ENCODE measurements at regions not wholly inside any gene's neighbourhood (a gene's known extent, or its start where the extent isn't known, plus 50 kb on each side); places are given as distances from the start of the nearest gene placed in this dataset.
A peak's percentile ranks its signal among the peaks of the same experiment; 100 is the strongest.

GRCh38 chr11:43579171-43579918 is 101.2 kb upstream of the HSD17B12 start:
- no peaks in the 10 kb centered on the region for H3K36me3 ChIP-seq (ENCODE audit: insufficient read depth, low read length)
- no peaks in the 10 kb centered on the region for H3K9me3 ChIP-seq (ENCODE audit: control insufficient read depth, insufficient read depth, low read length)
- peak overlapping the region; percentile 68; the same call in 1 of the 2 replicates for H3K9ac ChIP-seq (ENCODE audit: low read depth, low read length)
- peaks cover 7% of the 10 kb centered on the region; the same call in 1 of the 2 replicates for H3K4me1 ChIP-seq (ENCODE audit: insufficient read depth, low read length)

- Histone ChIP-seq H3K36me3 (ENCODE audit: insufficient read depth, low read length) (no peaks in the 10 kb centered on the region), H3K9me3 (ENCODE audit: control insufficient read depth, insufficient read depth, low read length) (no peaks in the 10 kb centered on the region), H3K4me1 (ENCODE audit: insufficient read depth, low read length) (peaks cover 3% of the 10 kb centered on the region; the same call in 1 of the 2 replicates), H3K9ac (ENCODE audit: low read depth, low read length) (peak overlapping the region; percentile 68; the same call in 1 of the 2 replicates)
These were observed 100.6 kb upstream of the HSD17B12 start for GRCh38 chr11:43579919-43580276.

GRCh38 chr11:43580735-43581369 is 99.7 kb upstream of the HSD17B12 start:
- H3K9me3 ChIP-seq (ENCODE audit: control insufficient read depth, insufficient read depth, low read length) = no peaks in the 10 kb centered on the region
- H3K36me3 ChIP-seq (ENCODE audit: insufficient read depth, low read length) = no peaks in the 10 kb centered on the region
- peaks cover 3% of the 10 kb centered on the region; the same call in 1 of the 2 replicates for H3K4me1 ChIP-seq (ENCODE audit: insufficient read depth, low read length)
- peak overlapping the region; percentile 68; the same call in 1 of the 2 replicates for H3K9ac ChIP-seq (ENCODE audit: low read depth, low read length)

GRCh38 chr11:43581370-43582023 is 99.0 kb upstream of the HSD17B12 start:
- Histone ChIP-seq H3K9me3 (ENCODE audit: control insufficient read depth, insufficient read depth, low read length) (no peaks in the 10 kb centered on the region), H3K4me1 (ENCODE audit: insufficient read depth, low read length) (no peaks in the 10 kb centered on the region), H3K9ac (ENCODE audit: low read depth, low read length) (peak overlapping the region; percentile 68; the same call in 1 of the 2 replicates), H3K36me3 (ENCODE audit: insufficient read depth, low read length) (no peaks in the 10 kb centered on the region)

DNA sequence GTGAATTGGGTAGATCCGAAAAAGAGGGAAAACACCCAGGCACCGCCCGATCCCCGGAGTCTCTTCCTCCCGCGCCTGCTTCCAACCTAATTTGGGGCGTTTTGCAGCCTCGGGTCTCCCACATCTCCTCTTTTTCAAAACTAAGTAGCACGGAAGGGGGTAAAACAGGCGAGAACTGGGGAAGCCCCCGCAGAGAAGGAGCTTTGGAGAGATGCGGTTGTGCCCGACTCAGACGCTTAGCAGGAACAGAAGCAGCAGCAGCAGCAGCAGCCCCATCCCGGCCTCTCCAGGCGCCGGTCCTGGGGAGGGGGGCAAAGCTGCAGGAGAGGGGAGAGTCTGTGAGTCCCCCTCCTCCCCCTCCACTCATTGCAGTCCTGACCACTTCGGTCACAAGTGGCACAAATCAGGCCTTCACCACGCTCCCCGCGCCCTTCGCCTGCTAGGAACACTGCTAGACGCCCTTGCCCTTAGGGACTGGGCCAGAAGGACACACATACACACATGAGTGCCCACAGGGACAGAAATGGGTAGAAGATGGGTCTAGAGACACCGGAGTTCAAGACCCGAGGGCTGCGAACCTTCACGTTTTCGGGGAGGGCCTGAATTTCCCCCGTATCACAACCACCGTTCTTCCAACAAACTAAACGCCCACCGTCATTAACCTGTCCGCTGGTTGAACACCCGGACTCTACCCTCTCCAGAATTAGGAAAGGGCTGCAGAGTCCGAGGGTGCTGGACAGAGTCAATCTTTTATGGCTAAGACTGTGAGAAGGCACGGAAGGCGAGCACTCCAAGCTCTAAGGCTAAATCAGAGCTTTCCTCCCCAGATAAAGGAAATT is 98.3 kb upstream of the HSD17B12 start:
- no peaks in the 10 kb centered on the region for H3K4me1 ChIP-seq (ENCODE audit: insufficient read depth, low read length)
- H3K9me3 ChIP-seq (ENCODE audit: control insufficient read depth, insufficient read depth, low read length) = no peaks in the 10 kb centered on the region
- no peak overlapping the region; the same call in 1 of the 2 replicates for H3K9ac ChIP-seq (ENCODE audit: low read depth, low read length)
- H3K36me3 ChIP-seq (ENCODE audit: insufficient read depth, low read length) = no peaks in the 10 kb centered on the region

GRCh38 chr11:43582863-43583462 is 97.6 kb upstream of the HSD17B12 start:
- Histone ChIP-seq H3K9me3 (ENCODE audit: control insufficient read depth, insufficient read depth, low read length) (no peaks in the 10 kb centered on the region), H3K9ac (ENCODE audit: low read depth, low read length) (peak overlapping the region; percentile 9; the same call in 1 of the 2 replicates), H3K36me3 (ENCODE audit: insufficient read depth, low read length) (no peaks in the 10 kb centered on the region), H3K4me1 (ENCODE audit: insufficient read depth, low read length) (no peaks in the 10 kb centered on the region)

DNA sequence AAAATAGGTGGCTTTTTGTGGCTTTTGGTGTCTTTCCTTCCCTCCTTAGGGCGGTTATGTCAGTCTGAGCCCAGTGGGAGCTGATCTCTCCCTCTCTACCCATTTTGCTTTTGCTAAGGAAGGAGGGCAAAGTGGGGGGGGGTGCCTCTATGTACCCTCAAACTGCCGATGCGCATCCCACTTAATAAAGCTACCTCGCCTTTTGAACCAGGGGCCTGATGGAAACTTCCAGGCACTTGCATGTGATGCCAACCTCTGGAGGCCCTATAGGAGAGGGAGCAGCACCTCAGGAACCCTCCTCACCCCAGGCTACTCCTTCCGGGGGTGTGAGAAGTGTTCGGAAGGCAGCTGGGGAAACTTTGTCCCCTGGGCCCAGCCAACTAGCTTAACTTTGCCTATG is 97.0 kb upstream of the HSD17B12 start:
- Histone ChIP-seq H3K4me1 (ENCODE audit: insufficient read depth, low read length) (no peaks in the 10 kb centered on the region), H3K9me3 (ENCODE audit: control insufficient read depth, insufficient read depth, low read length) (no peaks in the 10 kb centered on the region), H3K36me3 (ENCODE audit: insufficient read depth, low read length) (no peaks in the 10 kb centered on the region), H3K9ac (ENCODE audit: low read depth, low read length) (peak overlapping the region; percentile 9; the same call in 1 of the 2 replicates)

GRCh38 chr11:43585877-43586608 is 94.5 kb upstream of the HSD17B12 start:
- Histone ChIP-seq H3K36me3 (ENCODE audit: insufficient read depth, low read length) (no peaks in the 10 kb centered on the region), H3K4me1 (ENCODE audit: insufficient read depth, low read length) (no peaks in the 10 kb centered on the region; the same call in 1 of the 2 replicates), H3K9me3 (ENCODE audit: control insufficient read depth, insufficient read depth, low read length) (no peaks in the 10 kb centered on the region), H3K9ac (ENCODE audit: low read depth, low read length) (no peak overlapping the region)

DNA sequence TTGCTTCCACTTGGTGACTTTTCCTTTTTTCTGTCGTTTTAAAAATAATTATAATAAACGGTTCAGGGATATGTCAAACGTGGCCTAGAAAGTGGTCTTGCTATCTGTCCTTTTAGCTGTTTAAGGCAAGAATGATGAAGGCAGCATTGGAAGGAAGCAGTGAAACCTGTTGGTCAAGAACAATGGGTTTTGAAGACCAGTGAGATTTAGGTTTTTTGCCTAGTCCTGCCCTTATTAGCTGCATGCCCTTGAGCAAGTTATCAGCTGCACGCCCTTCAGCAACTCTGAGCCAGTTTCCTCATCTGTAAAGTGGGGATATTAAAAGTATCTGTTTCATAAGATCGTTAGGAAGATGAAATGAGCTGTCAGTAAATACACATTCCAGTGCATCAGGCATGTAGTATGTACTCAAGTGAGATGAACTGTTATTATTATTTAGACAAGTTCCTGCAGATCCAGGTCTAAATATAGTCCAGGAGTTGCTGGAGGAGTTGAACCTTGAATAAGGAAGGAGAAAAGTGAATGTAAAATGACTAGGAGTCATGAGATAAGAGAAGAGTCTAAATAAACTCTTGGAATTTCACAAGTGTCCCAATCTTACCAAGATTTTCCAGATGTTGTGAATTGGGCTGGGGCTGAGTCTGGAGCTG is 90.8 kb upstream of the HSD17B12 start:
- no peak overlapping the region for H3K9ac ChIP-seq (ENCODE audit: low read depth, low read length)
- no peaks in the 10 kb centered on the region for H3K36me3 ChIP-seq (ENCODE audit: insufficient read depth, low read length)
- no peaks in the 10 kb centered on the region; the same call in 1 of the 2 replicates for H3K4me1 ChIP-seq (ENCODE audit: insufficient read depth, low read length)
- H3K9me3 ChIP-seq (ENCODE audit: control insufficient read depth, insufficient read depth, low read length) = no peaks in the 10 kb centered on the region

DNA sequence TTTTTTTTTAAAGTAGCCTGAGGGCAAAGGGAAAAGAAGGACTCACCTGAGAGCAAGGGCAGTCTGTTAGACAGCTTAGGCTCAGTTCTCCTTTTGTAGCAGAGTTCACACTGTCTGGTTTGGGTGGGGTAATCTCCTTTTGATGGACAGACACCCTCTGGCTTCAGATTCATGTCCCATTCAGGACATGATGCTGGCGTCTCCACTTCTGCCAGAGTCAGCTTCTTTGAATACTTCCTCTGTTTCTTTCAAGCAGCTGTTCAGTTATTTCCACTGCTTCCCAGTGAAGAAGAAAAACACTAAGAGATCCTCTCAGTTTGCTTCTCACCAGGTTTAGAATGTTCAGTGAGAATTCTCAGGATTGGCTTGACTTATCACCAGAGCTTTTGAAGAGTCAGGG is 79.0 kb upstream of the HSD17B12 start:
- no peak overlapping the region for H3K9ac ChIP-seq (ENCODE audit: low read depth, low read length)

DNA sequence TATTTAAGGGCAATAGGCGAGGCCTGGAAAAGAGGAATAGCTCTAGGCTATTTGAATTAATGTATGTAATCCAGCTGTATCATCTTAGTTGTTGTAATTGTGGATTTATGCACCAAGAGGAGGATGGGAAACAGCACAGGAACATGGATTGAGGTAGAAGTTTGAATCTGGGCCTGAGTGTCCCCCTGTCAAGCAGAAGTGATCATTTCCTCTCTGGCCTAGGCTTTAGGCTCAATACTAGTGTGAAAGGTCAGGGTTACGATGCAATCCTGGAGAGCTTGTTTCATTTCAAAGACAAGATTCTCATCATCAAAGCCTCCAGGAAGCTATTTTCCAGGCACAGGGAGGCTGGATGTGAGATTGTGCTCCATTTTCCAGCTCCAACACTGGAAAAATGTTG is 77.9 kb upstream of the HSD17B12 start:
- Histone ChIP-seq H3K9ac (ENCODE audit: low read depth, low read length) (no peak overlapping the region), H3K36me3 (ENCODE audit: insufficient read depth, low read length) (no peaks in the 10 kb centered on the region), H3K4me1 (ENCODE audit: insufficient read depth, low read length) (no peaks in the 10 kb centered on the region)

More for the DNA sequence above, 79.0 kb upstream of the HSD17B12 start:
- Histone ChIP-seq H3K9me3 (ENCODE audit: control insufficient read depth, insufficient read depth, low read length) (no peaks in the 10 kb centered on the region), H3K36me3 (ENCODE audit: insufficient read depth, low read length) (no peaks in the 10 kb centered on the region), H3K4me1 (ENCODE audit: insufficient read depth, low read length) (no peaks in the 10 kb centered on the region)

DNA sequence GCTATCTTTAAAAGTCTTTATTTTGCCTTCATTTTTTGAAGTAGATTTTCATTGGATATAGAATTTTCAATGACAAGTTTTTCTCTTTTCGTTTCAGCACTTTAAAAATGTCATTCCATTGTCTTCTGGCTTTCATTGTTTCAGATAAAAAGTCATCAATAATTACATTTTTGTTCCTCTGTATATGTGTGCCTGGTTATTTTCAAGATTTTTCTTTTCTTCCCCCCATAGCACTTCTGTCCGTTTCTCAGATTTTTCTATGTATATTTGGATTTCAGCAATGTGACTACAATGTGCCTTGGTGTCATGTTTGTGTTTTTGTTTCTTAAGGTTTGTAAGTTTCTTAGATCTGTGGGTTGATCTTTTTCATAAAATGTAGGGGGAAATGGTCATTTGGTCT is 66.3 kb upstream of the HSD17B12 start:
- Histone ChIP-seq H3K9me3 (ENCODE audit: control insufficient read depth, insufficient read depth, low read length) (peaks cover 2% of the 10 kb centered on the region; the same call in 1 of the 2 replicates), H3K36me3 (ENCODE audit: insufficient read depth, low read length) (no peaks in the 10 kb centered on the region), H3K9ac (ENCODE audit: low read depth, low read length) (no peak overlapping the region), H3K4me1 (ENCODE audit: insufficient read depth, low read length) (no peaks in the 10 kb centered on the region)

More for the DNA sequence above, 77.9 kb upstream of the HSD17B12 start:
- no peaks in the 10 kb centered on the region for H3K9me3 ChIP-seq (ENCODE audit: control insufficient read depth, insufficient read depth, low read length)
